ENCODE measurements at regions not wholly inside any gene's neighbourhood (a gene's known extent, or its start where the extent isn't known, plus 50 kb on each side); places are given as distances from the start of the nearest gene placed in this dataset.
A peak's percentile ranks its signal among the peaks of the same experiment; 100 is the strongest.

DNA sequence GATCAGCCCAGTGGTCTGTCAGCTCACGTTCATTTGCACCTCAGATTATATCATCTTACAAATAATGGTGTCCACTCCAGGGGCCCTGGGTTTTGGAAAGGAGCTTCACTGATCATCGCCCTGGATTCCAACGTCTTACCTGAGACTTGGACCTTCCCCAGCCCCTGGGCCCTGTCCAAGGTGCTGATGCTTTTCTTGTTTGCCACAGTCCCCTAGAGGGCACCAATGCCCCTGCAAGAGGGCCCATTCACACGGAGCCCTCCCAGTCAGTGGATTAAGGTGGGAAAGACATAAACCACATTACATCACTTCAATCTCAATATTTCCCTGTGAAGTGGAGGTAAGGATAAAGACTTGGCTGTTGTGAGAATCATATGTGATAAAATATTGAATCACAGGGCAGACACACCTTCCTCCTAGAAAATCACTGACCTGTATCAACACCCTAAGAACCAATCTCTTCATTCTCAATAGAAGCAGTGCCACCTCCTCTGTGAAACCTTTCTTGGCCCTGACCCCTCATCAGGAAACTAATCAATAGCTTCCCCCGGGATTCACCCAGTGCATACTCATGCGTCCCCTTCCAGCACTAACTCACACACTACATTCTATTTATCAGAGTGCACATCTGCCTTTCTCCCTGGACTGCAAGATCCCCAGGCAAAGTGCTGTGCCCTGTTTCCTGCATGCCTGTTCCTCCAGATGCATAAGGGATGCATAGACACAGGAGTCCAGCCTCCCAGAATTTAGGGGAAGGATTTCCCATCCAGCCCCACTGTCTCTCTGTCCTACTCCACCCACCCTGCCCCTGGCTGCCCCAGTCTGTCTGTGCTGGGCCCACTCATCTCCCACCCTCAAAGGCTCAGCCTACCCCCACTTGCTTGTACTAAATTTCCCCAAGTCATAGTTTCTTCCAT lies 167.0 kb downstream of the BUD13 start (continued):
- TF ChIP-seq, protein P1, sequence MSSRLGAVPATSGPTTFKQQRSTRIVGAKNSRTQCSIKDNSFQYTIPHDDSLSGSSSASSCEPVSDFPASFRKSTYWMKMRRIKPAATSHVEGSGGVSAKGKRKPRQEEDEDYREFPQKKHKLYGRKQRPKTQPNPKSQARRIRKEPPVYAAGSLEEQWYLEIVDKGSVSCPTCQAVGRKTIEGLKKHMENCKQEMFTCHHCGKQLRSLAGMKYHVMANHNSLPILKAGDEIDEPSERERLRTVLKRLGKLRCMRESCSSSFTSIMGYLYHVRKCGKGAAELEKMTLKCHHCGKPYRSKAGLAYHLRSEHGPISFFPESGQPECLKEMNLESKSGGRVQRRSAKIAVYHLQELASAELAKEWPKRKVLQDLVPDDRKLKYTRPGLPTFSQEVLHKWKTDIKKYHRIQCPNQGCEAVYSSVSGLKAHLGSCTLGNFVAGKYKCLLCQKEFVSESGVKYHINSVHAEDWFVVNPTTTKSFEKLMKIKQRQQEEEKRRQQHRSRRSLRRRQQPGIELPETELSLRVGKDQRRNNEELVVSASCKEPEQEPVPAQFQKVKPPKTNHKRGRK (CRISPR knock-in tag; IDR thresholded peaks at IDR 0.05), result no peak
- TF ChIP-seq PATZ1 (CRISPR knock-in tag; IDR thresholded peaks at IDR 0.05), result peak; percentile 54; the same call in 1 of the 2 replicates
- TF ChIP-seq FLYWCH1 (CRISPR knock-in tag; IDR thresholded peaks at IDR 0.05), result no peak
- peak; percentile 64; the same call in 1 of the 2 replicates for TF ChIP-seq ZMAT3 (CRISPR knock-in tag; conservative IDR thresholded peaks at IDR 0.05)
- TF ChIP-seq ARNT2 (CRISPR knock-in tag; IDR thresholded peaks at IDR 0.05; ENCODE audit: low read depth), result no peak
- no peak for TF ChIP-seq ZNF761 (CRISPR knock-in tag; conservative IDR thresholded peaks at IDR 0.05)
- 0 out of 2 replicates have a peak, but pooled peaks have one; percentile 26 for TF ChIP-seq E2F5 (CRISPR knock-in tag; conservative IDR thresholded peaks at IDR 0.05)
- TF ChIP-seq ZBTB40 (IDR thresholded peaks at IDR 0.05), result no peak
- 0 out of 2 replicates have a peak, but pooled peaks have one; percentile 33 for TF ChIP-seq ZBTB40 (CRISPR knock-in tag; IDR thresholded peaks at IDR 0.05)
- no peak for TF ChIP-seq ZNF562 (CRISPR knock-in tag; IDR thresholded peaks at IDR 0.05; ENCODE audit: borderline replicate concordance)
- TF ChIP-seq, protein P2, sequence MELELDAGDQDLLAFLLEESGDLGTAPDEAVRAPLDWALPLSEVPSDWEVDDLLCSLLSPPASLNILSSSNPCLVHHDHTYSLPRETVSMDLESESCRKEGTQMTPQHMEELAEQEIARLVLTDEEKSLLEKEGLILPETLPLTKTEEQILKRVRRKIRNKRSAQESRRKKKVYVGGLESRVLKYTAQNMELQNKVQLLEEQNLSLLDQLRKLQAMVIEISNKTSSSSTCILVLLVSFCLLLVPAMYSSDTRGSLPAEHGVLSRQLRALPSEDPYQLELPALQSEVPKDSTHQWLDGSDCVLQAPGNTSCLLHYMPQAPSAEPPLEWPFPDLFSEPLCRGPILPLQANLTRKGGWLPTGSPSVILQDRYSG (CRISPR knock-in tag; IDR thresholded peaks at IDR 0.05), result no peak
- no peak for TF ChIP-seq MZF1 (CRISPR knock-in tag; IDR thresholded peaks at IDR 0.05; ENCODE audit: borderline replicate concordance)

All from HepG2 (cell line).